ENCODE measurements at regions not wholly inside any gene's neighbourhood (a gene's known extent, or its start where the extent isn't known, plus 50 kb on each side); places are given as distances from the start of the nearest gene placed in this dataset.
"Not testable (repeated sequence)": the region's sequence is repeated elsewhere in the genome, so short reads cannot be mapped to it uniquely, and the experiment has no call there.

DNA sequence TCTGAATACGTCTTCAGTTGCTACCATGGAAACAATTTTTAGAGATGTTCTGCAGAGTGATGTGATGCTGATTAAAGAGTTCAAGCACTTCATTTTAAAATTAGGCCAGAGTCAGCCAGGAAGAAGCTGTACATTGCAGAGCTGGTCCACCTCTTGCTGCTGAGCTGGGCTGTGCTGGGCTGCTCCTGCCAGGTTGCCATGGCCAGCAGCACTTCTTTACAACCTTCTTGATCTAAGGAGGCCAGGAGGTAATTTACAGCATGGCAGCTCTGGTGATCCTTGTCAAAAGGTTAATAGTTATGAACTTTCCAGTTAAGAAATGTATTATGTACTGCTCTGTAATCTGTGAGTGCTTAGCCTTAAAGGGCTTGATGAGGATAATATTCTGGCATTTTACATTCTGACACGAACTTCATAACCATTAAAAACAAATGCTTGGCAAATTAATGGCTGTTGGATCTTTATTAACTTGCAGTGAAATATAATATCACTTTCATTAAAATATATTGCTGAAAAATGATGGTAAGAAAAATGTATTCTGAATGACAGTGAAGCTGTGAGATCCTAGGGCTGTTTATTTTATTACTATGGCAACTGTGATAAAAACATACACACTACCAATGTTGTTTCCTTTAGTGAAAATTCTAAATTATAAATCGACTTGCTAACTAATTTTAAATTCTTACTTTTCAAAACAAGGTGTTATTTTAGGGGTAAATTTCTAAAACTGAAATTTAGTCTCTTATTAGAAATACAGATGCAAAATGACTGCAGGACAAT, 259.7 kb downstream of the RFPL4B start:
- Histone ChIP-seq H3K27me3 (no peaks in the 10 kb centered on the region), H3K9me3 (no peaks in the 10 kb centered on the region), H3K4me1 (no peaks in the 10 kb centered on the region), H3K36me3 (no peaks in the 10 kb centered on the region), H3K4me3 (no peak overlapping the region), H3K27ac (no peak overlapping the region), H3K9ac (ENCODE audit: low read depth in 2 of 2, low read length in 2 of 2) (no peak overlapping the region)
- no peak for DNase-seq
- intact Hi-C loops (cut with DNase I), result no loop called here
- TF ChIP-seq, protein P1, sequence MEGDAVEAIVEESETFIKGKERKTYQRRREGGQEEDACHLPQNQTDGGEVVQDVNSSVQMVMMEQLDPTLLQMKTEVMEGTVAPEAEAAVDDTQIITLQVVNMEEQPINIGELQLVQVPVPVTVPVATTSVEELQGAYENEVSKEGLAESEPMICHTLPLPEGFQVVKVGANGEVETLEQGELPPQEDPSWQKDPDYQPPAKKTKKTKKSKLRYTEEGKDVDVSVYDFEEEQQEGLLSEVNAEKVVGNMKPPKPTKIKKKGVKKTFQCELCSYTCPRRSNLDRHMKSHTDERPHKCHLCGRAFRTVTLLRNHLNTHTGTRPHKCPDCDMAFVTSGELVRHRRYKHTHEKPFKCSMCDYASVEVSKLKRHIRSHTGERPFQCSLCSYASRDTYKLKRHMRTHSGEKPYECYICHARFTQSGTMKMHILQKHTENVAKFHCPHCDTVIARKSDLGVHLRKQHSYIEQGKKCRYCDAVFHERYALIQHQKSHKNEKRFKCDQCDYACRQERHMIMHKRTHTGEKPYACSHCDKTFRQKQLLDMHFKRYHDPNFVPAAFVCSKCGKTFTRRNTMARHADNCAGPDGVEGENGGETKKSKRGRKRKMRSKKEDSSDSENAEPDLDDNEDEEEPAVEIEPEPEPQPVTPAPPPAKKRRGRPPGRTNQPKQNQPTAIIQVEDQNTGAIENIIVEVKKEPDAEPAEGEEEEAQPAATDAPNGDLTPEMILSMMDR (IDR thresholded peaks at IDR 0.05), result no peak

DNA sequence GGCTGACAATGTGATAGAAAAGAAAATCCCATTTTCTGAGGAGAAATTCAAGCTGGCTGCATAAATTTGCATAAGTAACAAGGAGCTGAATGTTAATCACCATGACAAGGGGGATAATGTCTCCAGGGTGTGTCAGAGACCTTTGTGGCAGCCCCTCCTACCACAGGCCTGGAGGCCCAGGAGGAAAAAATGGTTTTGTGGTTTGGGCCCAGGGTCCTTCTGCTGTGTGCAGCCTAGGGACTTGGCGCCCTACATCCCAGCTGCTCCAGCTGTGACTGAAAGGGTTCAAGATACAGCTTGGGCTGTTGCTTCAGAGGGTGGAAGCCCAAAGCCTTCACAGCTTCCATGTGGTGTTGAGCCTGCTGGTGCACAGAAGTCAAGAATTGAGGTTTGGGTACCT, 261.8 kb downstream of the RFPL4B start:
- DNase-seq; H3K4me3 ChIP-seq; H3K4me1 ChIP-seq; intact Hi-C loops (cut with DNase I); H3K36me3 ChIP-seq; H3K9me3 ChIP-seq; H3K27ac ChIP-seq; H3K9ac ChIP-seq (ENCODE audit: low read depth in 2 of 2, low read length in 2 of 2); H3K27me3 ChIP-seq: not testable (repeated sequence)

DNA sequence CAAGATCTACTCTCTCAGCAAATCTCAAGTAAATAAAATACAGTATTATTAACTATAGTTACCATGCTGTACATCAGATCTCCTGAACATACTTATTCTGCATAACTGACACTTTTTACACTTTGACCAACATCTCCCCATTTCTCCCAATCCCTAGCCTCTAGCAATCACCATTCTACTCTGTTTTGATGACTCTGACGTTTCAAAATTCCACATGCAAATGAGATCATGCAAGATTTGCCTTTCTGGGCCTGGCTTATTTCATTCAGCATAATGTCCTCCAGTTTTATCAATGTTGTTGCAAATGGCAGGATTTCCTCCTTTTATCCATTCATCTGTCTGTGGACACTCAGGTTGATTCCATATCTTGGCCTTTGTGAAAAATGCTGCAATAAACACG, 266.3 kb downstream of the RFPL4B start:
- no peaks in the 10 kb centered on the region for H3K27me3 ChIP-seq

DNA sequence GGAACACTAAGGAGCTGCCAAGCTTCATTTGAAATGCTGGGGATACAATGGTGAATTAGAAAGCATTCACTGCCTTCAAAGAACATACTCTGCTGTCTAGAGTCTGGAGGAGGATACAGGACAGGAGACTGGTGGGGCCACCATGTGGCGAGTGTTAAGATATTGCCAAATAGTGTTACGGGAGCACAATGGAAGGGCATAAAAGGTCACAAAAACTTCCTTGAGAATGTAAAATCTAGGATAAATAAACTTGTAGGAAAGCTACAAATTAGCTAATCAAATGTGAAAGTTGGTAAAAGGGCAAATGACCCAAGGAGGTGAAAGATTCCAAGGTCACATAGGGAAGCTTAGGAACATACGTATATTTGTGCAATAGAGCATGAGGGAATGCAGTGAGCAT, 271.7 kb downstream of the RFPL4B start:
- DNase-seq, result no peak
- H3K36me3 ChIP-seq, result no peaks in the 10 kb centered on the region
- intact Hi-C loops (cut with DNase I), result no loop called here

More for the DNA sequence above, 266.3 kb downstream of the RFPL4B start:
- DNase-seq, result no peak
- Histone ChIP-seq H3K9me3 (no peaks in the 10 kb centered on the region), H3K9ac (ENCODE audit: low read depth in 2 of 2, low read length in 2 of 2) (no peak overlapping the region), H3K27ac (no peak overlapping the region), H3K36me3 (no peaks in the 10 kb centered on the region), H3K4me3 (no peak overlapping the region), H3K4me1 (no peaks in the 10 kb centered on the region)
- TF ChIP-seq, protein P1 (IDR thresholded peaks at IDR 0.05), result no peak
- intact Hi-C loops (cut with DNase I), result no loop called here

DNA sequence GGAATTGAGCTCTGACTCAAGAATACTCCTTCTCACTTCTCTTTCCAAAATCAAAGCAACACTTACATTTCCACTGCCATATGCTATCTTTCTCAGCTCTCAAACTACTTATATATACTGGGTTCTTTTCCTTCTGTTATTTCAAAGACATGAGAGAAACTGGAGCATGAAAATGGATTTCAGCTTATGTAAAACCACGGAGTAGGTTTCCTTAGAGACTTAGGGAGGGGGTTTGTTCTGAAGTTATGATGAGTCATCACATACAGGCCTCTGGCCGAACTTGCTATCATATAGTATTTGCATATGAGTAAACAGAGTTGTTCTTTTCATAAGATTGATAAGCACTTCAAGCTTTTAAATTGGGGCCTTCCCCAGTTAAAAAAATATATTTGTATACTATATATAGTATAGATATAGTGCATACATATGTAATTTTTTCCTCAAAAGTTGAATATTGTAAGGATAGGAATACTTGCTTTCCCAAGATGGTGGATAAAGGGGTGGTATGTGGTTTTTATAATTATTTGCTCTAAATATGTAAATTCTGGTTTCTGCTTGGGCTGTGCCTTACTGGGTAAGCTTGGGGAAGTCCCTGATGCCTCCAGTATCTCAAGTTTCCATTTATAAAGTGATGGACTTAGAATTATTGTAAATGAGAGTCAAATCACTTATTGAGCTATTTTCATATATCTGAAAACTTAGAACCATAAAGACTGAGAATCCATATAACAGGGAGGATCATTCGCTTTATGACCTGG, 273.9 kb downstream of the RFPL4B start:
- intact Hi-C loops (cut with DNase I), result no loop called here
- TF ChIP-seq, protein P1 (IDR thresholded peaks at IDR 0.05), result no peak
- no peaks in the 10 kb centered on the region for H3K4me1 ChIP-seq

More for the DNA sequence above, 271.7 kb downstream of the RFPL4B start:
- Histone ChIP-seq H3K27me3 (no peaks in the 10 kb centered on the region), H3K9me3 (no peaks in the 10 kb centered on the region), H3K9ac (ENCODE audit: low read depth in 2 of 2, low read length in 2 of 2) (no peak overlapping the region), H3K27ac (no peak overlapping the region), H3K4me3 (no peak overlapping the region), H3K4me1 (no peaks in the 10 kb centered on the region)
- TF ChIP-seq, protein P1 (IDR thresholded peaks at IDR 0.05), result no peak

DNA sequence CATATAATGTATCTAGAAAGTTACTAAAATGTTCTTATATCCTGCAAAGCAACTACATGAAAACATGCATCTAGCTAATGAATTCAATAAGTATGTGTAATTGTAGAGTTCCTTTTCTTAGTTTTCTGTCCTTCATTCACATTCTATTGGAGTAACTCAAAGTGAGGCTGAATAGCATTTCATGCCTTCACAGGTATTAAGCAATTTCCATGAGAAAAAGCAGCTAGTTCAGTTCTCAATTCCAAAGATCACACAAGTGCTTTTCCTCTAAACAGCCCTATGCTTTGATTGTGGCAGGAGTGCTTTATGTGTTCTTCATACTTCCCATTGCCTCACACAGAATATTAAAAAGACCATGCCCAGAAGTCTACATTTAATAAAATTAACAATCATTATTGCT, 274.9 kb downstream of the RFPL4B start:
- no peaks in the 10 kb centered on the region for H3K36me3 ChIP-seq
- no peak overlapping the region for H3K9ac ChIP-seq (ENCODE audit: low read depth in 2 of 2, low read length in 2 of 2)
- no peak for DNase-seq
- intact Hi-C loops (cut with DNase I), result no loop called here
- no peaks in the 10 kb centered on the region for H3K9me3 ChIP-seq
- TF ChIP-seq, protein P1 (IDR thresholded peaks at IDR 0.05), result no peak
- H3K27ac ChIP-seq, result no peak overlapping the region
- H3K27me3 ChIP-seq, result no peaks in the 10 kb centered on the region
- no peak overlapping the region for H3K4me3 ChIP-seq
- H3K4me1 ChIP-seq, result no peaks in the 10 kb centered on the region

More for the DNA sequence above, 273.9 kb downstream of the RFPL4B start:
- no peaks in the 10 kb centered on the region for H3K36me3 ChIP-seq
- H3K27me3 ChIP-seq, result no peaks in the 10 kb centered on the region
- no peak overlapping the region for H3K4me3 ChIP-seq
- no peak for DNase-seq
- H3K9ac ChIP-seq (ENCODE audit: low read depth in 2 of 2, low read length in 2 of 2), result no peak overlapping the region
- H3K27ac ChIP-seq, result no peak overlapping the region
- H3K9me3 ChIP-seq, result no peaks in the 10 kb centered on the region
